Activated CD4-positive, alpha-beta T cell treated with anti-CD3 and anti-CD28 coated beads for 24 hours (primary cell): ENCODE measurements at regions not wholly inside any gene's neighbourhood (a gene's known extent, or its start where the extent isn't known, plus 50 kb on each side); places are given as distances from the start of the nearest gene placed in this dataset.
A peak's percentile ranks its signal among the peaks of the same experiment; 100 is the strongest.

Experiments used
- DNase-seq, 2 donors: peaks; one replicate each; pipeline ENCODE4 v3.0.0-alpha.2; 2020; ENCODE audit warnings: low read depth in 2 of 2

GRCh38 chr12:67147030-67147429, 122.1 kb upstream of the CAND1 start:
- no peak for DNase-seq

- DNase-seq, result no peak
Observed at GRCh38 chr12:67147447-67147846, 121.7 kb upstream of the CAND1 start.

- DNase-seq, result no peak
Observed at GRCh38 chr12:67148265-67148664, 120.9 kb upstream of the CAND1 start.

- no peak for DNase-seq
Observed at GRCh38 chr12:67151886-67152285, 117.3 kb upstream of the CAND1 start.

- no peak for DNase-seq
Observed at GRCh38 chr12:67152451-67152850, 116.7 kb upstream of the CAND1 start.

- no peak for DNase-seq
Observed at GRCh38 chr12:67154901-67155300, 114.3 kb upstream of the CAND1 start.

- no peak for DNase-seq
Observed at GRCh38 chr12:67155863-67156262, 113.3 kb upstream of the CAND1 start.

- DNase-seq, result peak; percentile 15 to 27
Observed at GRCh38 chr12:67161322-67161918, 107.7 kb upstream of the CAND1 start.

GRCh38 chr12:67173258-67173657, 95.9 kb upstream of the CAND1 start:
- no peak for DNase-seq

GRCh38 chr12:67182551-67182950, 86.6 kb upstream of the CAND1 start:
- no peak for DNase-seq

GRCh38 chr12:67193704-67194103, 75.5 kb upstream of the CAND1 start:
- no peak for DNase-seq

- DNase-seq, result no peak
Observed at GRCh38 chr12:67200386-67200785, 68.8 kb upstream of the CAND1 start.

- no peak for DNase-seq
Observed at GRCh38 chr12:67202011-67202677, 67.0 kb upstream of the CAND1 start.

GRCh38 chr12:67202678-67203012, 66.5 kb upstream of the CAND1 start:
- no peak for DNase-seq

- DNase-seq, result no peak
Observed at GRCh38 chr12:67208281-67209067, 60.7 kb upstream of the CAND1 start.

GRCh38 chr12:67211029-67211428, 58.1 kb upstream of the CAND1 start:
- DNase-seq, result no peak

GRCh38 chr12:67211494-67211893, 57.7 kb upstream of the CAND1 start:
- DNase-seq, result no peak

GRCh38 chr12:67217647-67218046, 51.5 kb upstream of the CAND1 start:
- no peak for DNase-seq
